Chondrocyte (in vitro differentiated cells): ENCODE measurements at regions not wholly inside any gene's neighbourhood (a gene's known extent, or its start where the extent isn't known, plus 50 kb on each side); places are given as distances from the start of the nearest gene placed in this dataset.

Experiments
- DNase-seq: peaks from one replicate; pipeline ENCODE4 v3.0.0; 2021; ENCODE audit warnings: mixed read lengths, low spot score
- H3K27ac Mint-ChIP-seq: one replicate; pipeline ENCODE4 v1.8.0; 2021; ENCODE audit warnings: mild to moderate bottlenecking, moderate library complexity, mixed read lengths; ENCODE audit not compliant: unreplicated experiment
- H3K27me3 Mint-ChIP-seq: 2 replicates; pipeline ENCODE4 v1.8.0; 2021; ENCODE audit warnings: low read depth, mixed read lengths
- H3K36me3 Mint-ChIP-seq: 2 replicates; pipeline ENCODE4 v1.8.0; 2021; ENCODE audit warnings: low read depth, mixed read lengths
- H3K4me1 Mint-ChIP-seq: 2 replicates; pipeline ENCODE4 v1.8.0; 2021; ENCODE audit warnings: low read depth, mild to moderate bottlenecking, mixed read lengths
- H3K4me3 Mint-ChIP-seq: one replicate; pipeline ENCODE4 v1.8.0; 2021; ENCODE audit warnings: mild to moderate bottlenecking, moderate library complexity, mixed read lengths; ENCODE audit not compliant: unreplicated experiment
- H3K9me3 Mint-ChIP-seq: 2 replicates; pipeline ENCODE4 v1.8.0; 2021; ENCODE audit warnings: low read depth, mixed read lengths
- CTCF ChIP-seq: fragments of 200-600 bp; sonication (generic); IDR thresholded peaks from 2 replicates; pipeline ENCODE4 v1.5.0; 2021; ENCODE audit warnings: antibody characterized with exemption, mild to moderate bottlenecking, moderate library complexity

- DNase-seq, result no peak
- H3K9me3 Mint-ChIP-seq, result no peaks in the 10 kb centered on the region
- H3K4me1 Mint-ChIP-seq, result peaks cover 19% of the 10 kb centered on the region
- H3K36me3 Mint-ChIP-seq, result no peaks in the 10 kb centered on the region
- no peak overlapping the region for H3K27ac Mint-ChIP-seq
- no peaks in the 10 kb centered on the region for H3K27me3 Mint-ChIP-seq
- H3K4me3 Mint-ChIP-seq, result no peak overlapping the region
- no peak for TF ChIP-seq CTCF
Measured at GRCh38 chr1:184208622-184209021, 157.1 kb downstream of the TSEN15 start.

- Mint-ChIP-seq H3K27ac (no peak overlapping the region), H3K9me3 (no peaks in the 10 kb centered on the region)
Measured at GRCh38 chr1:184210031-184210430, 158.5 kb downstream of the TSEN15 start.

GRCh38 chr1:184210862-184211261 lies 159.3 kb downstream of the TSEN15 start:
- no peaks in the 10 kb centered on the region for H3K9me3 Mint-ChIP-seq
- peaks cover 23% of the 10 kb centered on the region for H3K4me1 Mint-ChIP-seq
- H3K27ac Mint-ChIP-seq, result no peak overlapping the region
- H3K27me3 Mint-ChIP-seq, result no peaks in the 10 kb centered on the region
- TF ChIP-seq CTCF, result peak; percentile 59
- no peak overlapping the region for H3K4me3 Mint-ChIP-seq
- DNase-seq, result no peak
- no peaks in the 10 kb centered on the region for H3K36me3 Mint-ChIP-seq

More at GRCh38 chr1:184210031-184210430, 158.5 kb downstream of the TSEN15 start:
- Mint-ChIP-seq H3K36me3 (no peaks in the 10 kb centered on the region), H3K27me3 (no peaks in the 10 kb centered on the region), H3K4me1 (peaks cover 23% of the 10 kb centered on the region), H3K4me3 (no peak overlapping the region)
- DNase-seq, result no peak
- TF ChIP-seq CTCF, result no peak

- Mint-ChIP-seq H3K4me1 (peaks cover 23% of the 10 kb centered on the region), H3K36me3 (no peaks in the 10 kb centered on the region), H3K9me3 (no peaks in the 10 kb centered on the region), H3K27ac (peak overlapping the region; percentile 99), H3K27me3 (no peaks in the 10 kb centered on the region), H3K4me3 (peak overlapping the region; percentile 29)
- no peak for DNase-seq
- no peak for TF ChIP-seq CTCF
Measured at GRCh38 chr1:184212649-184213314, 161.3 kb downstream of the TSEN15 start.

GRCh38 chr1:184214128-184214527 lies 162.6 kb downstream of the TSEN15 start:
- peak overlapping the region; percentile 69 for H3K27ac Mint-ChIP-seq
- DNase-seq, result no peak
- H3K27me3 Mint-ChIP-seq, result no peaks in the 10 kb centered on the region
- TF ChIP-seq CTCF, result no peak
- H3K4me3 Mint-ChIP-seq, result no peak overlapping the region
- no peaks in the 10 kb centered on the region for H3K36me3 Mint-ChIP-seq
- peaks cover 23% of the 10 kb centered on the region for H3K4me1 Mint-ChIP-seq
- H3K9me3 Mint-ChIP-seq, result no peaks in the 10 kb centered on the region
